KMS-11 (cell line): ENCODE measurements at regions not wholly inside any gene's neighbourhood (a gene's known extent, or its start where the extent isn't known, plus 50 kb on each side); places are given as distances from the start of the nearest gene placed in this dataset.

Experiments used
- H2AFZ ChIP-seq: fragments of 200-600 bp; sonication (generic); 2 replicates; pipeline ENCODE4 v1.6.1; 2016; ENCODE audit warnings: antibody characterized with exemption, mixed run types, low read depth
- H3K27ac ChIP-seq: fragments of 200-600 bp; sonication (generic); 2 replicates; pipeline ENCODE4 v1.6.1; 2016; ENCODE audit warnings: mild to moderate bottlenecking, mixed run types
- H3K27me3 ChIP-seq: fragments of 200-600 bp; sonication (generic); 2 replicates; pipeline ENCODE4 v1.6.1; 2017; ENCODE audit warnings: mild to moderate bottlenecking, low read depth, mixed run types, moderate library complexity; ENCODE audit not compliant: insufficient read depth
- H3K36me3 ChIP-seq: fragments of 200-600 bp; sonication (generic); 2 replicates; pipeline ENCODE4 v1.6.1; 2017; ENCODE audit warnings: mild to moderate bottlenecking, mixed run types; ENCODE audit not compliant: insufficient read depth
- H3K4me1 ChIP-seq: fragments of 200-600 bp; sonication (generic); 2 replicates; pipeline ENCODE4 v1.6.1; 2016; ENCODE audit warnings: mild to moderate bottlenecking, low read depth, mixed run types; ENCODE audit not compliant: poor library complexity, severe bottlenecking
- H3K4me2 ChIP-seq: fragments of 200-600 bp; sonication (generic); 2 replicates; pipeline ENCODE4 v1.7.0; 2016; ENCODE audit warnings: mild to moderate bottlenecking, mixed run types
- H3K4me3 ChIP-seq: fragments of 200-600 bp; sonication (generic); IDR thresholded peaks from 2 replicates; pipeline ENCODE4 v1.6.1; 2017; ENCODE audit warnings: low read depth, low read length, mixed read lengths; ENCODE audit not compliant: insufficient read depth
- H3K79me2 ChIP-seq: fragments of 200-600 bp; sonication (generic); 2 replicates; pipeline ENCODE4 v1.6.1; 2016; ENCODE audit warnings: low read depth, mixed run types; ENCODE audit not compliant: insufficient read depth
- H3K9ac ChIP-seq: fragments of 200-600 bp; sonication (generic); 2 replicates; pipeline ENCODE4 v1.6.1; 2016; ENCODE audit warnings: mild to moderate bottlenecking, mixed run types
- H4K20me1 ChIP-seq: fragments of 200-600 bp; sonication (generic); 2 replicates; pipeline ENCODE4 v1.6.1; 2016; ENCODE audit warnings: mild to moderate bottlenecking, mixed run types; ENCODE audit not compliant: insufficient read depth
- CTCF ChIP-seq: fragments of 200-600 bp; sonication (generic); conservative IDR thresholded peaks from 2 replicates; pipeline ENCODE4 v1.6.1; 2017; ENCODE audit warnings: low read depth, mild to moderate bottlenecking, antibody characterized with exemption, low read length, moderate library complexity, mixed read lengths

- H2AFZ ChIP-seq: no peak overlapping the region
- no peaks in the 10 kb centered on the region for H4K20me1 ChIP-seq
- H3K9ac ChIP-seq: no peak overlapping the region
- no peak for TF ChIP-seq CTCF
- H3K36me3 ChIP-seq: no peaks in the 10 kb centered on the region
- H3K4me2 ChIP-seq: no peak overlapping the region
- no peaks in the 10 kb centered on the region for H3K79me2 ChIP-seq
- H3K4me1 ChIP-seq: no peaks in the 10 kb centered on the region
- H3K27me3 ChIP-seq: no peaks in the 10 kb centered on the region
- no peak overlapping the region for H3K4me3 ChIP-seq
- no peak overlapping the region for H3K27ac ChIP-seq
Measured at GRCh38 chr7:110187877-110188554, 902.9 kb upstream of the LRRN3 start.

GRCh38 chr7:110204527-110204926 is 886.4 kb upstream of the LRRN3 start:
- no peaks in the 10 kb centered on the region for H4K20me1 ChIP-seq
- no peak overlapping the region for H3K27ac ChIP-seq
- no peak overlapping the region for H2AFZ ChIP-seq
- H3K4me3 ChIP-seq: no peak overlapping the region
- H3K36me3 ChIP-seq: no peaks in the 10 kb centered on the region
- TF ChIP-seq CTCF: no peak
- H3K4me2 ChIP-seq: no peak overlapping the region
- H3K9ac ChIP-seq: no peak overlapping the region
- H3K79me2 ChIP-seq: no peaks in the 10 kb centered on the region
- H3K4me1 ChIP-seq: no peaks in the 10 kb centered on the region
- no peaks in the 10 kb centered on the region for H3K27me3 ChIP-seq

GRCh38 chr7:110205899-110206298 is 885.0 kb upstream of the LRRN3 start:
- H3K27ac ChIP-seq: no peak overlapping the region
- no peak overlapping the region for H3K9ac ChIP-seq
- no peak for TF ChIP-seq CTCF
- H4K20me1 ChIP-seq: no peaks in the 10 kb centered on the region
- no peak overlapping the region for H3K4me3 ChIP-seq
- no peaks in the 10 kb centered on the region for H3K27me3 ChIP-seq
- no peaks in the 10 kb centered on the region for H3K79me2 ChIP-seq
- H3K4me1 ChIP-seq: no peaks in the 10 kb centered on the region
- no peak overlapping the region for H3K4me2 ChIP-seq
- no peak overlapping the region for H2AFZ ChIP-seq
- no peaks in the 10 kb centered on the region for H3K36me3 ChIP-seq

- no peak for TF ChIP-seq CTCF
- H3K9ac ChIP-seq: no peak overlapping the region
- no peak overlapping the region for H3K4me3 ChIP-seq
- no peaks in the 10 kb centered on the region for H3K4me1 ChIP-seq
- no peaks in the 10 kb centered on the region for H4K20me1 ChIP-seq
- no peak overlapping the region for H3K4me2 ChIP-seq
- H3K27ac ChIP-seq: no peak overlapping the region
- H3K36me3 ChIP-seq: no peaks in the 10 kb centered on the region
- no peak overlapping the region for H2AFZ ChIP-seq
- H3K27me3 ChIP-seq: no peaks in the 10 kb centered on the region
- no peaks in the 10 kb centered on the region for H3K79me2 ChIP-seq
Measured at GRCh38 chr7:110209884-110210283, 881.0 kb upstream of the LRRN3 start.
